WTC11 (cell line): ENCODE measurements at regions not wholly inside any gene's neighbourhood (a gene's known extent, or its start where the extent isn't known, plus 50 kb on each side); places are given as distances from the start of the nearest gene placed in this dataset.

ENCODE experiments used
- ATAC-seq: fragments of 200-7000 bp; cut with Tn5 transposase; 2 replicates; pipeline ENCODE4 v1.10.0; 2021; ENCODE audit warnings: mild to moderate bottlenecking, moderate library complexity
- CTCF ChIA-PET: fragments of 300-600 bp; sonication (Branson Sonifier 250); formaldehyde crosslinking; loops from one replicate; lab custom pipeline; 2021; ENCODE audit warnings: antibody characterized with exemption; lab: Charles Lee
- POLR2A ChIA-PET: fragments of 350-600 bp; sonication (Branson Sonifier 250); formaldehyde crosslinking; loops from one replicate; lab custom pipeline; 2021; ENCODE audit warnings: antibody characterized with exemption; lab: Charles Lee
- DNase-seq: peaks from one replicate; pipeline ENCODE4 v3.0.0; 2021; ENCODE audit warnings: low spot score
- H3K27ac Mint-ChIP-seq: 2 replicates; pipeline ENCODE4 v1.8.0; 2021; ENCODE audit warnings: mixed read lengths
- H3K27me3 Mint-ChIP-seq: 2 replicates; pipeline ENCODE4 v1.8.0; 2021; ENCODE audit warnings: low read depth, mild to moderate bottlenecking, moderate library complexity, mixed read lengths
- H3K36me3 Mint-ChIP-seq: 2 replicates; pipeline ENCODE4 v1.8.0; 2021; ENCODE audit warnings: mixed read lengths
- H3K4me1 Mint-ChIP-seq: 2 replicates; pipeline ENCODE4 v1.8.0; 2022; ENCODE audit warnings: mixed read lengths
- H3K4me3 Mint-ChIP-seq: 2 replicates; pipeline ENCODE4 v1.8.0; 2021; ENCODE audit warnings: mild to moderate bottlenecking, moderate library complexity, mixed read lengths
- H3K9me3 Mint-ChIP-seq: 2 replicates; pipeline ENCODE4 v1.8.0; 2021; ENCODE audit warnings: mixed read lengths
- ATF1 ChIP-seq: sonication (generic); formaldehyde crosslinking; IDR thresholded peaks from 2 replicates; pipeline ENCODE4 v1.8.1; 2023; ENCODE audit warnings: mild to moderate bottlenecking, moderate library complexity, missing genetic modification reagents
- EMX1 ChIP-seq: fragments of 250-450 bp; sonication (Bioruptor Pico); IDR thresholded peaks from 2 replicates; pipeline ENCODE4 v1.8.0; 2021; ENCODE audit warnings: mild to moderate bottlenecking
- ESRRA ChIP-seq: sonication (generic); formaldehyde crosslinking; IDR thresholded peaks from 2 replicates; pipeline ENCODE4 v1.8.1; 2022; ENCODE audit warnings: mild to moderate bottlenecking, missing genetic modification reagents, borderline replicate concordance
- GTF2I ChIP-seq: fragments of 250-450 bp; sonication (Bioruptor Pico); conservative IDR thresholded peaks from 2 replicates; pipeline ENCODE4 v1.4.0; 2021; ENCODE audit warnings: mild to moderate bottlenecking
- HMGA2 ChIP-seq: fragments of 250-450 bp; sonication (Bioruptor Pico); IDR thresholded peaks from 2 replicates; pipeline ENCODE4 v1.4.0; 2021; ENCODE audit warnings: mild to moderate bottlenecking, moderate library complexity
- MXD4 ChIP-seq: fragments of 250-450 bp; sonication (Bioruptor Pico); IDR thresholded peaks from 2 replicates; pipeline ENCODE4 v1.8.0; 2021; ENCODE audit warnings: mild to moderate bottlenecking, moderate library complexity, borderline replicate concordance
- MYBL2 ChIP-seq: sonication (generic); formaldehyde crosslinking; IDR thresholded peaks from 2 replicates; pipeline ENCODE4 v1.8.1; 2023; ENCODE audit warnings: mild to moderate bottlenecking, moderate library complexity, missing genetic modification reagents
- NR3C1 ChIP-seq: sonication (generic); formaldehyde crosslinking; conservative IDR thresholded peaks from 2 replicates; pipeline ENCODE4 v1.8.1; 2023; ENCODE audit warnings: low read depth, mild to moderate bottlenecking, missing genetic modification reagents
- OVOL2 ChIP-seq: fragments of 250-450 bp; sonication (Bioruptor Pico); IDR thresholded peaks from 2 replicates; pipeline ENCODE4 v1.9.0; 2021; ENCODE audit warnings: mild to moderate bottlenecking, borderline replicate concordance
- SP1 ChIP-seq: sonication (generic); formaldehyde crosslinking; conservative IDR thresholded peaks from 2 replicates; pipeline ENCODE4 v1.8.1; 2022; ENCODE audit warnings: missing genetic modification reagents
- ZNF423 ChIP-seq: fragments of 250-450 bp; sonication (Bioruptor Pico); IDR thresholded peaks from 2 replicates; pipeline ENCODE4 v2.1.2; 2022; ENCODE audit warnings: mild to moderate bottlenecking, moderate library complexity
- TF ChIP-seq, protein P1 (sequence below): sonication (generic); formaldehyde crosslinking; IDR thresholded peaks from 2 replicates; pipeline ENCODE4 v1.8.1; 2023; ENCODE audit warnings: mild to moderate bottlenecking, missing genetic modification reagents, borderline replicate concordance
- TF ChIP-seq, protein P2 (sequence below): sonication (generic); formaldehyde crosslinking; IDR thresholded peaks from 2 replicates; pipeline ENCODE4 v1.8.0; 2023; ENCODE audit warnings: missing genetic modification reagents, mild to moderate bottlenecking, borderline replicate concordance
- TF ChIP-seq, protein P3 (sequence below): sonication (generic); formaldehyde crosslinking; IDR thresholded peaks from 2 replicates; pipeline ENCODE4 v1.8.0; 2022; ENCODE audit warnings: missing genetic modification reagents
- TF ChIP-seq, protein P4 (sequence below): sonication (generic); formaldehyde crosslinking; IDR thresholded peaks from 2 replicates; pipeline ENCODE4 v1.8.0; 2023; ENCODE audit warnings: mild to moderate bottlenecking, missing genetic modification reagents

DNA sequence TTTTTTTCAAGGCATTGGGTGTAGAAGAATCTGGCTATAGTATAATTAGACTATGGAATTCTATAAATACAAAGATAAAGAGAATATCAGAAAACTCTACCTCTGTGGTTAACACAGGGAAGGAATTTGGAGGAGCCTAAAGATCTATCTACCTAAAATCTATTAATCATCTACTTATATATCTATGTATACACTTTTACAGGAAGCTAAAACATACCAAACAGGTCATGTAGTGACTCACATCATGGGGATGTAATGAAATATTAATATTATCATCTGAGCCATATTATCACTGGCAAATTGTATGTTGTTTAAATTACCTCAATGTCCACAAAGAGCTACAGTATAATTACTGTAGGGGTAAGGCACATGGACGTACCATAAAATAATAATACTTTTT, 1748.2 kb downstream of the EFNA5 start:
- TF ChIP-seq, protein P1, sequence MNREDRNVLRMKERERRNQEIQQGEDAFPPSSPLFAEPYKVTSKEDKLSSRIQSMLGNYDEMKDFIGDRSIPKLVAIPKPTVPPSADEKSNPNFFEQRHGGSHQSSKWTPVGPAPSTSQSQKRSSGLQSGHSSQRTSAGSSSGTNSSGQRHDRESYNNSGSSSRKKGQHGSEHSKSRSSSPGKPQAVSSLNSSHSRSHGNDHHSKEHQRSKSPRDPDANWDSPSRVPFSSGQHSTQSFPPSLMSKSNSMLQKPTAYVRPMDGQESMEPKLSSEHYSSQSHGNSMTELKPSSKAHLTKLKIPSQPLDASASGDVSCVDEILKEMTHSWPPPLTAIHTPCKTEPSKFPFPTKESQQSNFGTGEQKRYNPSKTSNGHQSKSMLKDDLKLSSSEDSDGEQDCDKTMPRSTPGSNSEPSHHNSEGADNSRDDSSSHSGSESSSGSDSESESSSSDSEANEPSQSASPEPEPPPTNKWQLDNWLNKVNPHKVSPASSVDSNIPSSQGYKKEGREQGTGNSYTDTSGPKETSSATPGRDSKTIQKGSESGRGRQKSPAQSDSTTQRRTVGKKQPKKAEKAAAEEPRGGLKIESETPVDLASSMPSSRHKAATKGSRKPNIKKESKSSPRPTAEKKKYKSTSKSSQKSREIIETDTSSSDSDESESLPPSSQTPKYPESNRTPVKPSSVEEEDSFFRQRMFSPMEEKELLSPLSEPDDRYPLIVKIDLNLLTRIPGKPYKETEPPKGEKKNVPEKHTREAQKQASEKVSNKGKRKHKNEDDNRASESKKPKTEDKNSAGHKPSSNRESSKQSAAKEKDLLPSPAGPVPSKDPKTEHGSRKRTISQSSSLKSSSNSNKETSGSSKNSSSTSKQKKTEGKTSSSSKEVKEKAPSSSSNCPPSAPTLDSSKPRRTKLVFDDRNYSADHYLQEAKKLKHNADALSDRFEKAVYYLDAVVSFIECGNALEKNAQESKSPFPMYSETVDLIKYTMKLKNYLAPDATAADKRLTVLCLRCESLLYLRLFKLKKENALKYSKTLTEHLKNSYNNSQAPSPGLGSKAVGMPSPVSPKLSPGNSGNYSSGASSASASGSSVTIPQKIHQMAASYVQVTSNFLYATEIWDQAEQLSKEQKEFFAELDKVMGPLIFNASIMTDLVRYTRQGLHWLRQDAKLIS (CRISPR knock-in tag) = no peak
- TF ChIP-seq ESRRA (CRISPR knock-in tag) = no peak
- no peak for TF ChIP-seq MXD4
- TF ChIP-seq EMX1 (CRISPR knock-in tag) = no peak
- TF ChIP-seq NR3C1 (CRISPR knock-in tag) = no peak
- H3K9me3 Mint-ChIP-seq = peaks cover 11% of the 10 kb centered on the region
- H3K36me3 Mint-ChIP-seq = no peaks in the 10 kb centered on the region
- POLR2A ChIA-PET = no interaction called here
- no peak for DNase-seq
- H3K4me3 Mint-ChIP-seq = no peak overlapping the region
- H3K27ac Mint-ChIP-seq = no peak overlapping the region
- CTCF ChIA-PET = no interaction called here
- ATAC-seq = no peak
- H3K4me1 Mint-ChIP-seq = no peaks in the 10 kb centered on the region
- H3K27me3 Mint-ChIP-seq = no peaks in the 10 kb centered on the region

DNA sequence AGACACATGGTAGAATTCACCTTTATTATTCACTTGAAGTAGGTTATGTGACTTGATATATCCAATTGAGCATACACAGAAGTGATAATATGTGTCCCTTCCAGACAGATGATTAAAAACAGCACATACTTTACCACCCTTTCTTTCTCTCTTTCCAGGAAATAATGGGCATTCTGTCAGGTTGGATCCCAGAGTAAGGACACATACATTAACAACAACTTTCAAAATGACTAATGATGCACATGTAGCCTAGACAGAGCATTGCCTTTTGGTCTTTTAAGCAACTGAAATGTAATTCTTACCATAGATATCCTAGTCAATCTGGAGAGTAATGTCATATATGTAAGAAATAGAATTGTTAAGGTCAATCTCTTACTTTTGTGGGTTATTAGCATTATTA, 1748.7 kb downstream of the EFNA5 start:
- CTCF ChIA-PET = no interaction called here
- H3K27ac Mint-ChIP-seq = no peak overlapping the region
- POLR2A ChIA-PET = no interaction called here
- TF ChIP-seq ZNF423 (CRISPR knock-in tag) (no peak), MYBL2 (CRISPR knock-in tag) (no peak)
- peaks cover 11% of the 10 kb centered on the region for H3K9me3 Mint-ChIP-seq
- H3K4me1 Mint-ChIP-seq = no peaks in the 10 kb centered on the region
- H3K4me3 Mint-ChIP-seq = no peak overlapping the region
- ATAC-seq (no peak), DNase-seq (no peak)
- no peaks in the 10 kb centered on the region for H3K36me3 Mint-ChIP-seq
- H3K27me3 Mint-ChIP-seq = no peaks in the 10 kb centered on the region

DNA sequence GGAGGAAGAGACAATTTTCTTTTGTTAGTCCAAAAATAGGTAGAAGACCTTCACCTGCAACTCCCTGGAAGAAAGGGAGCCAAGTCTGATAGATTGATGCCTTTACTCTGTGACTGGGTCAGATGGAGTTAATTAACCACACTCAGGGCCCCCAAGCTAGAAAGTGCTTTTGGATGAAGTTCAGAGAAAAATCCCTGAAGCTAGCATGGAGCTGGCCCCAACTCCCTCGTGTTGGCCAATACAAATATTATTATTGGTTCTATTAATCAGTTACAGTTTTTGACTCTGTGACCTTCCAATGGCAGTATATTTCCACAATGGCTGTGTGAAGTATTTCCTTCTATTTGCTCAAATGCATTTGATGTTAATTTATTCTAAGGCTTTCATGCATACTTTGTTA, 1753.5 kb downstream of the EFNA5 start:
- CTCF ChIA-PET = no interaction called here
- Mint-ChIP-seq H3K36me3 (no peaks in the 10 kb centered on the region), H3K4me1 (no peaks in the 10 kb centered on the region), H3K9me3 (peaks cover 11% of the 10 kb centered on the region), H3K27me3 (no peaks in the 10 kb centered on the region), H3K27ac (no peak overlapping the region), H3K4me3 (no peak overlapping the region)
- POLR2A ChIA-PET = no interaction called here
- DNase-seq (no peak), ATAC-seq (no peak)
- TF ChIP-seq SP1 (CRISPR knock-in tag) = no peak
- no peak for TF ChIP-seq OVOL2 (CRISPR knock-in tag)
- no peak for TF ChIP-seq ATF1 (CRISPR knock-in tag)
- TF ChIP-seq, protein P2, sequence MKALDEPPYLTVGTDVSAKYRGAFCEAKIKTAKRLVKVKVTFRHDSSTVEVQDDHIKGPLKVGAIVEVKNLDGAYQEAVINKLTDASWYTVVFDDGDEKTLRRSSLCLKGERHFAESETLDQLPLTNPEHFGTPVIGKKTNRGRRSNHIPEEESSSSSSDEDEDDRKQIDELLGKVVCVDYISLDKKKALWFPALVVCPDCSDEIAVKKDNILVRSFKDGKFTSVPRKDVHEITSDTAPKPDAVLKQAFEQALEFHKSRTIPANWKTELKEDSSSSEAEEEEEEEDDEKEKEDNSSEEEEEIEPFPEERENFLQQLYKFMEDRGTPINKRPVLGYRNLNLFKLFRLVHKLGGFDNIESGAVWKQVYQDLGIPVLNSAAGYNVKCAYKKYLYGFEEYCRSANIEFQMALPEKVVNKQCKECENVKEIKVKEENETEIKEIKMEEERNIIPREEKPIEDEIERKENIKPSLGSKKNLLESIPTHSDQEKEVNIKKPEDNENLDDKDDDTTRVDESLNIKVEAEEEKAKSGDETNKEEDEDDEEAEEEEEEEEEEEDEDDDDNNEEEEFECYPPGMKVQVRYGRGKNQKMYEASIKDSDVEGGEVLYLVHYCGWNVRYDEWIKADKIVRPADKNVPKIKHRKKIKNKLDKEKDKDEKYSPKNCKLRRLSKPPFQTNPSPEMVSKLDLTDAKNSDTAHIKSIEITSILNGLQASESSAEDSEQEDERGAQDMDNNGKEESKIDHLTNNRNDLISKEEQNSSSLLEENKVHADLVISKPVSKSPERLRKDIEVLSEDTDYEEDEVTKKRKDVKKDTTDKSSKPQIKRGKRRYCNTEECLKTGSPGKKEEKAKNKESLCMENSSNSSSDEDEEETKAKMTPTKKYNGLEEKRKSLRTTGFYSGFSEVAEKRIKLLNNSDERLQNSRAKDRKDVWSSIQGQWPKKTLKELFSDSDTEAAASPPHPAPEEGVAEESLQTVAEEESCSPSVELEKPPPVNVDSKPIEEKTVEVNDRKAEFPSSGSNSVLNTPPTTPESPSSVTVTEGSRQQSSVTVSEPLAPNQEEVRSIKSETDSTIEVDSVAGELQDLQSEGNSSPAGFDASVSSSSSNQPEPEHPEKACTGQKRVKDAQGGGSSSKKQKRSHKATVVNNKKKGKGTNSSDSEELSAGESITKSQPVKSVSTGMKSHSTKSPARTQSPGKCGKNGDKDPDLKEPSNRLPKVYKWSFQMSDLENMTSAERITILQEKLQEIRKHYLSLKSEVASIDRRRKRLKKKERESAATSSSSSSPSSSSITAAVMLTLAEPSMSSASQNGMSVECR = no peak
- TF ChIP-seq, protein P3, sequence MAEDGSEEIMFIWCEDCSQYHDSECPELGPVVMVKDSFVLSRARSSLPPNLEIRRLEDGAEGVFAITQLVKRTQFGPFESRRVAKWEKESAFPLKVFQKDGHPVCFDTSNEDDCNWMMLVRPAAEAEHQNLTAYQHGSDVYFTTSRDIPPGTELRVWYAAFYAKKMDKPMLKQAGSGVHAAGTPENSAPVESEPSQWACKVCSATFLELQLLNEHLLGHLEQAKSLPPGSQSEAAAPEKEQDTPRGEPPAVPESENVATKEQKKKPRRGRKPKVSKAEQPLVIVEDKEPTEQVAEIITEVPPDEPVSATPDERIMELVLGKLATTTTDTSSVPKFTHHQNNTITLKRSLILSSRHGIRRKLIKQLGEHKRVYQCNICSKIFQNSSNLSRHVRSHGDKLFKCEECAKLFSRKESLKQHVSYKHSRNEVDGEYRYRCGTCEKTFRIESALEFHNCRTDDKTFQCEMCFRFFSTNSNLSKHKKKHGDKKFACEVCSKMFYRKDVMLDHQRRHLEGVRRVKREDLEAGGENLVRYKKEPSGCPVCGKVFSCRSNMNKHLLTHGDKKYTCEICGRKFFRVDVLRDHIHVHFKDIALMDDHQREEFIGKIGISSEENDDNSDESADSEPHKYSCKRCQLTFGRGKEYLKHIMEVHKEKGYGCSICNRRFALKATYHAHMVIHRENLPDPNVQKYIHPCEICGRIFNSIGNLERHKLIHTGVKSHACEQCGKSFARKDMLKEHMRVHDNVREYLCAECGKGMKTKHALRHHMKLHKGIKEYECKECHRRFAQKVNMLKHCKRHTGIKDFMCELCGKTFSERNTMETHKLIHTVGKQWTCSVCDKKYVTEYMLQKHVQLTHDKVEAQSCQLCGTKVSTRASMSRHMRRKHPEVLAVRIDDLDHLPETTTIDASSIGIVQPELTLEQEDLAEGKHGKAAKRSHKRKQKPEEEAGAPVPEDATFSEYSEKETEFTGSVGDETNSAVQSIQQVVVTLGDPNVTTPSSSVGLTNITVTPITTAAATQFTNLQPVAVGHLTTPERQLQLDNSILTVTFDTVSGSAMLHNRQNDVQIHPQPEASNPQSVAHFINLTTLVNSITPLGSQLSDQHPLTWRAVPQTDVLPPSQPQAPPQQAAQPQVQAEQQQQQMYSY = no peak
- TF ChIP-seq, protein P4, sequence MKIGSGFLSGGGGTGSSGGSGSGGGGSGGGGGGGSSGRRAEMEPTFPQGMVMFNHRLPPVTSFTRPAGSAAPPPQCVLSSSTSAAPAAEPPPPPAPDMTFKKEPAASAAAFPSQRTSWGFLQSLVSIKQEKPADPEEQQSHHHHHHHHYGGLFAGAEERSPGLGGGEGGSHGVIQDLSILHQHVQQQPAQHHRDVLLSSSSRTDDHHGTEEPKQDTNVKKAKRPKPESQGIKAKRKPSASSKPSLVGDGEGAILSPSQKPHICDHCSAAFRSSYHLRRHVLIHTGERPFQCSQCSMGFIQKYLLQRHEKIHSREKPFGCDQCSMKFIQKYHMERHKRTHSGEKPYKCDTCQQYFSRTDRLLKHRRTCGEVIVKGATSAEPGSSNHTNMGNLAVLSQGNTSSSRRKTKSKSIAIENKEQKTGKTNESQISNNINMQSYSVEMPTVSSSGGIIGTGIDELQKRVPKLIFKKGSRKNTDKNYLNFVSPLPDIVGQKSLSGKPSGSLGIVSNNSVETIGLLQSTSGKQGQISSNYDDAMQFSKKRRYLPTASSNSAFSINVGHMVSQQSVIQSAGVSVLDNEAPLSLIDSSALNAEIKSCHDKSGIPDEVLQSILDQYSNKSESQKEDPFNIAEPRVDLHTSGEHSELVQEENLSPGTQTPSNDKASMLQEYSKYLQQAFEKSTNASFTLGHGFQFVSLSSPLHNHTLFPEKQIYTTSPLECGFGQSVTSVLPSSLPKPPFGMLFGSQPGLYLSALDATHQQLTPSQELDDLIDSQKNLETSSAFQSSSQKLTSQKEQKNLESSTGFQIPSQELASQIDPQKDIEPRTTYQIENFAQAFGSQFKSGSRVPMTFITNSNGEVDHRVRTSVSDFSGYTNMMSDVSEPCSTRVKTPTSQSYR = no peak
- no peak for TF ChIP-seq GTF2I
- no peak for TF ChIP-seq EMX1 (CRISPR knock-in tag)
- no peak for TF ChIP-seq HMGA2 (CRISPR knock-in tag)
